ENCODE measurements at regions not wholly inside any gene's neighbourhood (a gene's known extent, or its start where the extent isn't known, plus 50 kb on each side); places are given as distances from the start of the nearest gene placed in this dataset.

- Histone ChIP-seq H3K4me1 (peaks cover 0 to 24% (median 6%) of the 10 kb centered on the region in 12 donors), H3K27me3 (peaks cover 0 to 10% (median 0%) of the 10 kb centered on the region in 9 donors), H3K9me3 (no peaks in the 10 kb centered on the region), H3K27ac (peak overlapping the region in 1 of 12 donors; percentile 84), H3K4me3 (no peak overlapping the region), H3K36me3 (no peaks in the 10 kb centered on the region)
- DNase-seq (no peak), ATAC-seq (no peak)
- TF ChIP-seq POLR2A (IDR thresholded peaks at IDR 0.05): no peak
- intact Hi-C loops (cut with DNase I): loop anchor here in 8 of 10 donors (2.0 to 10.0 kb wide), 6 partner anchors 72 to 852 kb away; no protein-coding TSS in a partner anchor
- 94 to 98% (median 96%) methylated on average over 7 of the region's 7 CpGs for WGBS, 4 donors
Observed at GRCh38 chr11:10935015-10935559, 77.2 kb upstream of the ZBED5 start.

- Histone ChIP-seq H3K4me1 (peaks cover 0 to 24% (median 6%) of the 10 kb centered on the region in 12 donors), H3K27ac (peak overlapping the region in 10 of 12 donors; percentile 45 to 84 (median 74)), H3K9me3 (no peaks in the 10 kb centered on the region), H3K4me3 (peak overlapping the region in 11 of 12 donors; percentile 27 to 60 (median 50)), H3K36me3 (no peaks in the 10 kb centered on the region), H3K27me3 (peaks cover 0 to 12% (median 0%) of the 10 kb centered on the region in 9 donors)
- intact Hi-C loops (cut with DNase I): loop anchor here in 9 of 10 donors (2.0 to 10.0 kb wide), 10 partner anchors 76 to 858 kb away; partner anchors contain the start of genes EIF4G2 (in 4 of the 9) and ZBED5 (in 1 of the 9)
- TF ChIP-seq CTCF (IDR thresholded peaks at IDR 0.05) (no peak), POLR2A (IDR thresholded peaks at IDR 0.05) (no peak)
- DNase-seq (no peak), ATAC-seq (no peak)
- WGBS, 4 donors: 11 to 13% (median 12%) methylated on average over 9 of the region's 9 CpGs
Observed at GRCh38 chr11:10934293-10934860, 76.5 kb upstream of the ZBED5 start.

- 6% methylated on average over 20 of the region's 20 CpGs for WGBS, 4 donors
- peak; percentile 83 to 95 (median 92) for ATAC-seq
- peaks cover 0 to 24% (median 6%) of the 10 kb centered on the region in 12 donors for H3K4me1 ChIP-seq
- H3K9me3 ChIP-seq: no peaks in the 10 kb centered on the region
- DNase-seq: peak; percentile 88 to 93 (median 91)
- H3K4me3 ChIP-seq: peak overlapping the region in 11 of 12 donors; percentile 27 to 60 (median 50)
- H3K27ac ChIP-seq: peak overlapping the region in 11 of 12 donors; percentile 30 to 84 (median 73)
- peak; percentile 88 to 99 (median 96) for TF ChIP-seq CTCF (IDR thresholded peaks at IDR 0.05)
- TF ChIP-seq POLR2A (IDR thresholded peaks at IDR 0.05): peak in 1 of 2 donors; percentile 30
- H3K27me3 ChIP-seq: peaks cover 0 to 12% (median 0%) of the 10 kb centered on the region in 9 donors
- H3K36me3 ChIP-seq: no peaks in the 10 kb centered on the region
- intact Hi-C loops (cut with DNase I): loop anchor here (1.0 to 10.0 kb wide), 15 partner anchors 76 to 859 kb away; partner anchors contain the start of genes EIF4G2 (in 4 of the 10) and ZBED5 (in 1 of the 10)
Observed at GRCh38 chr11:10933455-10934292, 75.8 kb upstream of the ZBED5 start.

GRCh38 chr11:10932976-10933375 is 75.1 kb upstream of the ZBED5 start:
- H3K4me1 ChIP-seq: peaks cover 0 to 24% (median 7%) of the 10 kb centered on the region in 12 donors
- H3K36me3 ChIP-seq: no peaks in the 10 kb centered on the region
- TF ChIP-seq CTCF (IDR thresholded peaks at IDR 0.05) (no peak), POLR2A (IDR thresholded peaks at IDR 0.05) (no peak)
- H3K27ac ChIP-seq: peak overlapping the region in 1 of 12 donors; percentile 97
- H3K27me3 ChIP-seq: peaks cover 0 to 12% (median 0%) of the 10 kb centered on the region in 9 donors
- no peak overlapping the region for H3K4me3 ChIP-seq
- H3K9me3 ChIP-seq: no peaks in the 10 kb centered on the region
- intact Hi-C loops (cut with DNase I): loop anchor here (1.0 to 10.0 kb wide), 14 partner anchors 76 to 859 kb away; partner anchors contain the start of genes EIF4G2 (in 4 of the 10) and ZBED5 (in 1 of the 10)
- DNase-seq (no peak), ATAC-seq (no peak)
- WGBS, 4 donors: 91 to 97% (median 93%) methylated on average over 5 of the region's 5 CpGs
